Uterus (tissue), 2 donors: ENCODE measurements at regions not wholly inside any gene's neighbourhood (a gene's known extent, or its start where the extent isn't known, plus 50 kb on each side); places are given as distances from the start of the nearest gene placed in this dataset.

Source experiments
- CTCF ChIP-seq, 4 experiments: fragments of 200-600 bp in 2 of 4; fragments of 450-650 bp in 2 of 4; sonication (generic) in 2 of 4; IDR thresholded peaks; one replicate each; pipeline ENCODE4 v1.5.1; 2016 to 2019; ENCODE audit warnings: antibody characterized with exemption in 4 of 4, mild to moderate bottlenecking in 2 of 4, moderate library complexity in 1 of 4
- POLR2A ChIP-seq, 2 donors: fragments of 450-650 bp; IDR thresholded peaks; one replicate each; pipeline ENCODE4 v1.6.1; 2016; ENCODE audit warnings: antibody characterized with exemption in 2 of 2, mild to moderate bottlenecking in 1 of 2, moderate library complexity in 1 of 2

DNA sequence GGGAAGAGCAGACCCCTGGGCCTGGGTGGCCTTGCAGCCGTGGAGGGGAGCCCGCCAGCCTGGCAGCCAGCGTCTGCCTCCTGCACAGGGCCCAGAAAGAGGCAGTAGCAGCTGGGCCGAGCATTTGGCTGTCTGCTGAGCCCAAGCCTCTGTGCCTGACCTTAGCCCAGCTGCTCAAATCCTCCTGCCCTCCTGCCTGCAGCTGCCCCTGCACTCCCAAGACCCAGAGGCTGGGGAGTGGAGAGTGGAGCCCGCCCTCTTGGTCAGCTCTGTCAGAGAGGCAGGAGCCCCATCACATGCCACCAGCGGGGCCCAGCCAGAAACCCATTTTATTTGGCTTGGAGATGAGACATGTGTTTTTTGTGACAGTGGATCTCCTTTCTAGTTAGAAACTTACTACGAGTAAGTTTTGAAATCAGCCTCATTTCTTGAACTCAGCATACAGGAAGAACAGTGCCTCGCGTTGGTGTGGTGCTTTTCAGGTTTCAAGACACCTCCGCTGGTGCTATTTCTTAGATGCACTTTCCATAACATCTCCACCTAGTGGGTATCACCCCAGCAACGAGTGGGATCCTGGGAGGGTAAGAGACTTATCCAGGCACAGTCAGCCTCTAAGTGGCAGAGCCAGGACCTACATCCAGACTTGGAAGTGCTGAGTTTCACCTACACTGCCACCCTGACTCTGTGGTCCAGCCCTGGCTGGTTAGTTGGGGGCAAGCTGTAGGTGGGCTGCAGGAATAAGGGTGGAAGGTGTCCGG lies 477.1 kb downstream of the RPS24 start:
- no peak for TF ChIP-seq CTCF (IDR thresholded peaks at IDR 0.05)
- no peak for TF ChIP-seq POLR2A (IDR thresholded peaks at IDR 0.05)
